ENCODE measurements at regions not wholly inside any gene's neighbourhood (a gene's known extent, or its start where the extent isn't known, plus 50 kb on each side); places are given as distances from the start of the nearest gene placed in this dataset.

GRCh38 chr7:17672783-17673182, 267.5 kb downstream of the SNX13 start:
- no peak overlapping the region for H3K27ac ChIP-seq (ENCODE audit: low read depth in 1 of 2, low read length in 2 of 2)
- Mint-ChIP-seq H3K27ac (no peak overlapping the region), H3K27me3 (ENCODE audit: low read depth in 3 of 3) (peaks cover 0 to 2% (median 1%) of the 10 kb centered on the region in 3 donors), H3K36me3 (no peaks in the 10 kb centered on the region), H3K9me3 (no peaks in the 10 kb centered on the region), H3K4me3 (no peak overlapping the region), H3K4me1 (peaks cover 9% of the 10 kb centered on the region)
- no peak overlapping the region for H3K4me2 ChIP-seq (replicated peaks; ENCODE audit: extremely low read depth, low read length, poor library complexity, severe bottlenecking)
- 100% methylated on average over 1 of the region's 4 CpGs for WGBS (ENCODE audit: insufficient coverage)
- no peaks in the 10 kb centered on the region for H3K79me2 ChIP-seq (ENCODE audit: insufficient read depth, low read length)
- intact Hi-C loops (cut with micrococcal nuclease) = no loop called here
- H3K4me3 ChIP-seq (replicated peaks in 1 of 3; ENCODE audit: low read depth in 2 of 3, low read length in 3 of 3) = no peak overlapping the region
- H2AFZ ChIP-seq (ENCODE audit: insufficient read depth, low read depth, low read length, poor library complexity, severe bottlenecking) = no peak overlapping the region
- H3K27me3 ChIP-seq (ENCODE audit: control insufficient read depth in 2 of 2, insufficient read depth in 2 of 2, low read length in 2 of 2) = no peaks in the 10 kb centered on the region
- TF ChIP-seq CTCF (IDR thresholded peaks at IDR 0.05) = no peak
- no peaks in the 10 kb centered on the region for H3K9me3 ChIP-seq (replicated peaks in 1 of 2; ENCODE audit: control insufficient read depth in 1 of 2, insufficient read depth in 1 of 2, low read length in 2 of 2)
- no peaks in the 10 kb centered on the region for H4K20me1 ChIP-seq (ENCODE audit: insufficient read depth, low read length)
- H3K36me3 ChIP-seq (replicated peaks in 1 of 2; ENCODE audit: control insufficient read depth in 1 of 2, insufficient read depth in 2 of 2, low read length in 2 of 2) = no peaks in the 10 kb centered on the region
- no peak for DNase-seq
- H3K9ac ChIP-seq (ENCODE audit: insufficient read depth, low read length, poor library complexity, severe bottlenecking) = no peak overlapping the region
- H3K4me1 ChIP-seq (ENCODE audit: control insufficient read depth in 1 of 2, insufficient read depth in 2 of 2, low read length in 2 of 2) = no peaks in the 10 kb centered on the region

GRCh38 chr7:17674166-17674942, 265.9 kb downstream of the SNX13 start:
- Histone ChIP-seq H3K4me1 (ENCODE audit: control insufficient read depth in 1 of 2, insufficient read depth in 2 of 2, low read length in 2 of 2) (no peaks in the 10 kb centered on the region), H3K27ac (ENCODE audit: low read depth in 1 of 2, low read length in 2 of 2) (no peak overlapping the region), H2AFZ (ENCODE audit: insufficient read depth, low read depth, low read length, poor library complexity, severe bottlenecking) (peak overlapping the region; percentile 31), H3K36me3 (replicated peaks in 1 of 2; ENCODE audit: control insufficient read depth in 1 of 2, insufficient read depth in 2 of 2, low read length in 2 of 2) (no peaks in the 10 kb centered on the region), H4K20me1 (ENCODE audit: insufficient read depth, low read length) (no peaks in the 10 kb centered on the region), H3K79me2 (ENCODE audit: insufficient read depth, low read length) (no peaks in the 10 kb centered on the region), H3K9me3 (replicated peaks in 1 of 2; ENCODE audit: control insufficient read depth in 1 of 2, insufficient read depth in 1 of 2, low read length in 2 of 2) (no peaks in the 10 kb centered on the region), H3K9ac (ENCODE audit: insufficient read depth, low read length, poor library complexity, severe bottlenecking) (no peak overlapping the region), H3K4me3 (replicated peaks in 1 of 3; ENCODE audit: low read depth in 2 of 3, low read length in 3 of 3) (no peak overlapping the region), H3K4me2 (replicated peaks; ENCODE audit: extremely low read depth, low read length, poor library complexity, severe bottlenecking) (no peak overlapping the region), H3K27me3 (ENCODE audit: control insufficient read depth in 2 of 2, insufficient read depth in 2 of 2, low read length in 2 of 2) (no peaks in the 10 kb centered on the region)
- Mint-ChIP-seq H3K4me3 (no peak overlapping the region), H3K4me1 (peaks cover 5% of the 10 kb centered on the region), H3K9me3 (no peaks in the 10 kb centered on the region), H3K27me3 (ENCODE audit: low read depth in 3 of 3) (peaks cover 0 to 2% (median 1%) of the 10 kb centered on the region in 3 donors), H3K36me3 (no peaks in the 10 kb centered on the region), H3K27ac (no peak overlapping the region)
- intact Hi-C loops (cut with micrococcal nuclease) = no loop called here
- WGBS (ENCODE audit: insufficient coverage) = 44% methylated on average over 4 of the region's 8 CpGs
- no peak for DNase-seq
- no peak for TF ChIP-seq CTCF (IDR thresholded peaks at IDR 0.05)

Measured in CD14-positive monocyte (primary cell).